ENCODE measurements at regions not wholly inside any gene's neighbourhood (a gene's known extent, or its start where the extent isn't known, plus 50 kb on each side); places are given as distances from the start of the nearest gene placed in this dataset.

- H3K14ac ChIP-seq (ENCODE audit: insufficient read length): no peak overlapping the region
- H2BK20ac ChIP-seq (ENCODE audit: low read length): no peak overlapping the region
- no peaks in the 10 kb centered on the region for H3K79me2 ChIP-seq (ENCODE audit: control insufficient read depth in 1 of 2, insufficient read depth in 2 of 2, low read length in 2 of 2)
- H4K20me1 ChIP-seq (replicated peaks in 1 of 2; ENCODE audit: control insufficient read depth in 1 of 2, insufficient read depth in 2 of 2, low read length in 2 of 2): no peaks in the 10 kb centered on the region
- no peaks in the 10 kb centered on the region for H3K27me3 ChIP-seq (replicated peaks in 1 of 4; ENCODE audit: control insufficient read depth in 3 of 4, extremely low read depth in 1 of 4, insufficient read depth in 3 of 4, low read length in 3 of 4)
- H4K91ac ChIP-seq (replicated peaks; ENCODE audit: insufficient read length, low read length): no peak overlapping the region
- no peak overlapping the region for H2BK12ac ChIP-seq (ENCODE audit: low read depth, low read length)
- H2AK5ac ChIP-seq (ENCODE audit: low read depth, low read length): no peak overlapping the region
- no peak overlapping the region for H4K5ac ChIP-seq (ENCODE audit: insufficient read length, low read depth, low read length)
- H3K4me1 ChIP-seq (replicated peaks in 1 of 4; ENCODE audit: control insufficient read depth in 3 of 4, insufficient read depth in 4 of 4, low read length in 3 of 4): no peaks in the 10 kb centered on the region
- no peak overlapping the region for H3K18ac ChIP-seq (ENCODE audit: extremely low read depth, low read length)
- no peak overlapping the region for H4K8ac ChIP-seq (ENCODE audit: extremely low read depth, insufficient read depth, low read length)
- H3K4me3 ChIP-seq (ENCODE audit: extremely low read depth in 1 of 4, insufficient read depth in 2 of 4, low read depth in 3 of 4, low read length in 4 of 4): no peak overlapping the region
- no peak overlapping the region for H3K23ac ChIP-seq (ENCODE audit: insufficient read length)
- H3K36me3 ChIP-seq (ENCODE audit: control insufficient read depth in 2 of 4, insufficient read depth in 4 of 4, low read length in 3 of 4): no peaks in the 10 kb centered on the region
- no peaks in the 10 kb centered on the region for H3K23me2 ChIP-seq (ENCODE audit: low read depth, low read length)
- H3K4ac ChIP-seq (replicated peaks; ENCODE audit: insufficient read length, low read depth, low read length): no peak overlapping the region
- H3K56ac ChIP-seq (replicated peaks; ENCODE audit: insufficient read length, low read depth, low read length): peak overlapping the region; percentile 1
- CTCF ChIA-PET (ENCODE audit: partially characterized antibody): interaction anchor here (1.2 kb wide), 1 partner anchor 21 kb away, joined by 3 read pairs; no protein-coding TSS in a partner anchor
- no peak overlapping the region for H3K4me2 ChIP-seq (ENCODE audit: insufficient read depth in 1 of 2, low read depth in 2 of 2, low read length in 2 of 2)
- POLR2A ChIA-PET (ENCODE audit: partially characterized antibody): no interaction called here
- H3K79me1 ChIP-seq (ENCODE audit: low read depth, low read length): no peaks in the 10 kb centered on the region
- no peak for DNase-seq (ENCODE audit: low read depth in 1 of 2, low spot score in 2 of 2)
- H2BK5ac ChIP-seq (ENCODE audit: low read depth, low read length): no peak overlapping the region
- H2BK120ac ChIP-seq (replicated peaks; ENCODE audit: low read depth, low read length): no peak overlapping the region
- WGBS, 2 experiments (ENCODE audit: extremely low coverage in 1 of 2, insufficient coverage in 1 of 2, insufficient read length in 1 of 2, insufficient replicate concordance in 2 of 2, low coverage in 1 of 2, low lambda C conversion rate in 2 of 2, missing lambda C conversion rate in 1 of 2): 83% methylated on average over 4 of the region's 4 CpGs; no CpG with 5 or more reads in 1 of the 2 experiments
- no peak overlapping the region for H2AFZ ChIP-seq (ENCODE audit: low read length)
- no peak overlapping the region for H2BK15ac ChIP-seq (ENCODE audit: low read length)
- no peaks in the 10 kb centered on the region for H3K9me3 ChIP-seq (ENCODE audit: insufficient read depth in 2 of 2, low read depth in 1 of 2, low read length in 1 of 2)
- no peak overlapping the region for H3K9ac ChIP-seq (replicated peaks in 1 of 4; ENCODE audit: extremely low read depth in 1 of 4, low read depth in 3 of 4, low read length in 3 of 4)
- FAIRE-seq: no peak
- H3K27ac ChIP-seq (ENCODE audit: low read depth, low read length): no peak overlapping the region
- TF ChIP-seq GABPA (IDR thresholded peaks at IDR 0.05; ENCODE audit: borderline replicate concordance, insufficient read depth, low read length) (no peak), CHD2 (IDR thresholded peaks at IDR 0.05; ENCODE audit: low read length) (no peak), SIRT6 (IDR thresholded peaks at IDR 0.05; ENCODE audit: low read length) (no peak), RBBP5 (IDR thresholded peaks at IDR 0.05; ENCODE audit: borderline replicate concordance, low read depth, low read length) (no peak), TAF1 (IDR thresholded peaks at IDR 0.05; ENCODE audit: low read depth, low read length) (no peak), KDM5A (IDR thresholded peaks at IDR 0.05; ENCODE audit: low read length) (no peak), RNF2 (IDR thresholded peaks at IDR 0.05; ENCODE audit: borderline replicate concordance, low read depth, low read length, missing control alignments, poor library complexity, severe bottlenecking) (no peak), POU5F1 (IDR thresholded peaks at IDR 0.05; ENCODE audit: low read depth, low read length) (no peak), TCF12 (IDR thresholded peaks at IDR 0.05; ENCODE audit: low read depth, low read length) (no peak), KDM1A (IDR thresholded peaks at IDR 0.05; ENCODE audit: borderline replicate concordance, low read length) (no peak), SAP30 (IDR thresholded peaks at IDR 0.05; ENCODE audit: insufficient read depth, insufficient replicate concordance, low read length) (no peak), USF2 (IDR thresholded peaks at IDR 0.05; ENCODE audit: low read length) (no peak)
Observed at GRCh38 chr14:94925416-94926173, 155.7 kb upstream of the GSC start.

All from H1 (cell line).